ENCODE measurements at regions not wholly inside any gene's neighbourhood (a gene's known extent, or its start where the extent isn't known, plus 50 kb on each side); places are given as distances from the start of the nearest gene placed in this dataset.

DNA sequence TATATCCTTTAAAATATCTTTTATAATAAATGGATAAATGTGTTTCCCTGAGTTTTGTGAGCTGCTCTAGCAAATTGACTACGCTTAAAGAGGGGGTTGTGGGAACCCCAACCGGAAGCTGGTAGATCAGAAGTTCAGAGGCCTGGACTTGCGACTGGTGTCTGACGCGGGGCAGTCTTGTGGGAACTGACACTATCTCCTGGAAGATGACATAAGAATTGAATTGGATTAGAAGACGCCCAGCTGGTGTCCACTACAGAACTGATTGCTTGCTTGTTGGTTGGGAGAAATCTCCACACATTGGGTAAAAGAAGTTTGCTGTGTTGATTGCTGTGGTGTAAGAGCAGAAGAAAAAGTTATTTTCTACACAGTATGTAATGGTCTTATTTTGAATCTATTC is 51.1 kb upstream of the AHR start:
- no peak overlapping the region for H3K4ac ChIP-seq (replicated peaks; ENCODE audit: insufficient read length, low read depth, low read length)
- ChIA-PET CTCF (ENCODE audit: partially characterized antibody) (interaction anchor here (0.6 kb wide), 1 partner anchor 994 kb away, joined by 3 read pairs; no protein-coding TSS in a partner anchor), POLR2A (ENCODE audit: partially characterized antibody) (no interaction called here)
- no peak overlapping the region for H3K23ac ChIP-seq (ENCODE audit: insufficient read length)
- no peak overlapping the region for H2BK120ac ChIP-seq (replicated peaks; ENCODE audit: low read depth, low read length)
- no peak overlapping the region for H4K8ac ChIP-seq (ENCODE audit: extremely low read depth, insufficient read depth, low read length)
- no peak overlapping the region for H2BK15ac ChIP-seq (ENCODE audit: low read length)
- H3K9ac ChIP-seq (replicated peaks in 1 of 4; ENCODE audit: extremely low read depth in 1 of 4, low read depth in 3 of 4, low read length in 3 of 4) = no peak overlapping the region
- H3K27ac ChIP-seq (ENCODE audit: low read depth, low read length) = no peak overlapping the region
- no peaks in the 10 kb centered on the region for H3K36me3 ChIP-seq (ENCODE audit: control insufficient read depth in 2 of 4, insufficient read depth in 4 of 4, low read length in 3 of 4)
- no peak overlapping the region for H4K91ac ChIP-seq (replicated peaks; ENCODE audit: insufficient read length, low read length)
- H3K18ac ChIP-seq (ENCODE audit: extremely low read depth, low read length) = no peak overlapping the region
- no peak overlapping the region for H4K5ac ChIP-seq (ENCODE audit: insufficient read length, low read depth, low read length)
- H3K4me1 ChIP-seq (replicated peaks in 1 of 4; ENCODE audit: control insufficient read depth in 3 of 4, insufficient read depth in 4 of 4, low read length in 3 of 4) = no peaks in the 10 kb centered on the region
- 97% methylated on average over 6 of the region's 6 CpGs; no CpG with 5 or more reads in 1 of the 2 experiments for WGBS, 2 experiments (ENCODE audit: extremely low coverage in 1 of 2, insufficient coverage in 1 of 2, insufficient read length in 1 of 2, insufficient replicate concordance in 2 of 2, low coverage in 1 of 2, low lambda C conversion rate in 2 of 2, missing lambda C conversion rate in 1 of 2)
- H3K23me2 ChIP-seq (ENCODE audit: low read depth, low read length) = no peaks in the 10 kb centered on the region
- no peak overlapping the region for H2BK12ac ChIP-seq (ENCODE audit: low read depth, low read length)
- DNase-seq (ENCODE audit: low read depth in 1 of 2, low spot score in 2 of 2) (no peak), FAIRE-seq (no peak)
- H2AK5ac ChIP-seq (ENCODE audit: low read depth, low read length) = no peak overlapping the region
- no peaks in the 10 kb centered on the region for H3K79me1 ChIP-seq (ENCODE audit: low read depth, low read length)
- H3K4me2 ChIP-seq (ENCODE audit: insufficient read depth in 1 of 2, low read depth in 2 of 2, low read length in 2 of 2) = no peak overlapping the region
- H3K56ac ChIP-seq (replicated peaks; ENCODE audit: insufficient read length, low read depth, low read length) = no peak overlapping the region
- H4K20me1 ChIP-seq (replicated peaks in 1 of 2; ENCODE audit: control insufficient read depth in 1 of 2, insufficient read depth in 2 of 2, low read length in 2 of 2) = no peaks in the 10 kb centered on the region
- no peaks in the 10 kb centered on the region for H3K79me2 ChIP-seq (ENCODE audit: control insufficient read depth in 1 of 2, insufficient read depth in 2 of 2, low read length in 2 of 2)
- H3K27me3 ChIP-seq (replicated peaks in 1 of 4; ENCODE audit: control insufficient read depth in 3 of 4, extremely low read depth in 1 of 4, insufficient read depth in 3 of 4, low read length in 3 of 4) = no peaks in the 10 kb centered on the region
- no peak overlapping the region for H3K14ac ChIP-seq (ENCODE audit: insufficient read length)
- no peak overlapping the region for H2BK20ac ChIP-seq (ENCODE audit: low read length)
- no peak overlapping the region for H2BK5ac ChIP-seq (ENCODE audit: low read depth, low read length)
- no peak overlapping the region for H3K4me3 ChIP-seq (ENCODE audit: extremely low read depth in 1 of 4, insufficient read depth in 2 of 4, low read depth in 3 of 4, low read length in 4 of 4)
- H2AFZ ChIP-seq (ENCODE audit: low read length) = no peak overlapping the region
- H3K9me3 ChIP-seq (ENCODE audit: insufficient read depth in 2 of 2, low read depth in 1 of 2, low read length in 1 of 2) = no peaks in the 10 kb centered on the region
- TF ChIP-seq JUN (IDR thresholded peaks at IDR 0.05; ENCODE audit: low read depth, low read length) = no peak
- TF ChIP-seq SP4 (IDR thresholded peaks at IDR 0.05; ENCODE audit: low read length) = no peak
- TF ChIP-seq EZH2 (IDR thresholded peaks at IDR 0.05; ENCODE audit: low read depth, low read length, severe bottlenecking) = no peak
- TF ChIP-seq CBX5 (IDR thresholded peaks at IDR 0.05; ENCODE audit: low read depth, low read length) = no peak
- no peak for TF ChIP-seq KDM1A (IDR thresholded peaks at IDR 0.05; ENCODE audit: borderline replicate concordance, low read length)
- no peak for TF ChIP-seq GTF2F1 (IDR thresholded peaks at IDR 0.05; ENCODE audit: borderline replicate concordance, low read depth, low read length)
- TF ChIP-seq POLR2AphosphoS5 (IDR thresholded peaks at IDR 0.05; ENCODE audit: low read depth, low read length) = no peak
- no peak for TF ChIP-seq TEAD4 (IDR thresholded peaks at IDR 0.05; ENCODE audit: low read depth, low read length)
- no peak for TF ChIP-seq FOSL1 (IDR thresholded peaks at IDR 0.05; ENCODE audit: insufficient read depth, low read depth, low read length)
- TF ChIP-seq POU5F1 (IDR thresholded peaks at IDR 0.05; ENCODE audit: low read depth, low read length) = no peak
- TF ChIP-seq ZNF274 (IDR thresholded peaks at IDR 0.05; ENCODE audit: borderline replicate concordance, extremely low read depth, low read length) = no peak
- TF ChIP-seq, protein P1, sequence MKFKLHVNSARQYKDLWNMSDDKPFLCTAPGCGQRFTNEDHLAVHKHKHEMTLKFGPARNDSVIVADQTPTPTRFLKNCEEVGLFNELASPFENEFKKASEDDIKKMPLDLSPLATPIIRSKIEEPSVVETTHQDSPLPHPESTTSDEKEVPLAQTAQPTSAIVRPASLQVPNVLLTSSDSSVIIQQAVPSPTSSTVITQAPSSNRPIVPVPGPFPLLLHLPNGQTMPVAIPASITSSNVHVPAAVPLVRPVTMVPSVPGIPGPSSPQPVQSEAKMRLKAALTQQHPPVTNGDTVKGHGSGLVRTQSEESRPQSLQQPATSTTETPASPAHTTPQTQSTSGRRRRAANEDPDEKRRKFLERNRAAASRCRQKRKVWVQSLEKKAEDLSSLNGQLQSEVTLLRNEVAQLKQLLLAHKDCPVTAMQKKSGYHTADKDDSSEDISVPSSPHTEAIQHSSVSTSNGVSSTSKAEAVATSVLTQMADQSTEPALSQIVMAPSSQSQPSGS (IDR thresholded peaks at IDR 0.05; ENCODE audit: low read length) = no peak
- TF ChIP-seq PHF8 (conservative IDR thresholded peaks at IDR 0.05; ENCODE audit: low read depth, low read length) = no peak
- no peak for TF ChIP-seq RBBP5 (IDR thresholded peaks at IDR 0.05; ENCODE audit: borderline replicate concordance, low read depth, low read length)
